SK-N-SH (cell line): ENCODE measurements at regions not wholly inside any gene's neighbourhood (a gene's known extent, or its start where the extent isn't known, plus 50 kb on each side); places are given as distances from the start of the nearest gene placed in this dataset.

Source experiments
- CTCF ChIA-PET: fragments of 300-600, 350-600 bp; formaldehyde crosslinking; extraction: SDS; loops from one replicate; lab custom pipeline; 2021; lab: Yijun Ruan, JAX
- POLR2A ChIA-PET: fragments of 350-600 bp; sonication (Branson Sonifier 250); formaldehyde crosslinking; extraction: SDS; loops from one replicate; lab custom pipeline; 2020; ENCODE audit warnings: antibody characterized with exemption, inconsistent platforms; lab: Yijun Ruan, JAX
- DNase-seq: peaks from one replicate; pipeline ENCODE4 v3.0.0; 2012
- H2AFZ ChIP-seq: fragments of 200-600 bp; sonication (generic); 2 replicates; pipeline ENCODE4 v1.8.1; 2016; ENCODE audit warnings: antibody characterized with exemption, mild to moderate bottlenecking, low read depth
- H3F3A ChIP-seq: fragments of 200-600 bp; sonication (generic); replicated peaks from 2 replicates; pipeline ENCODE3; 2016; ENCODE audit warnings: antibody characterized with exemption, mild to moderate bottlenecking; ENCODE audit not compliant: insufficient read depth
- H3K27ac ChIP-seq, 2 experiments: fragments of 200-500 bp in 1 of 2; fragments of 200-600 bp in 1 of 2; sonication (Bioruptor generic) in 1 of 2; sonication (generic), shearing (Covaris generic) in 1 of 2; 2 replicates each; pipeline versions ENCODE4 v1.5.1 to v1.6.1; 2014 to 2016; ENCODE audit warnings: low read depth in 2 of 2, inconsistent platforms in 1 of 2, low read length in 1 of 2, mild to moderate bottlenecking in 1 of 2, mixed read lengths in 1 of 2
- H3K27me3 ChIP-seq: fragments of 200-600 bp; sonication (generic), shearing (Covaris generic); 2 replicates; pipeline ENCODE4 v1.6.1; 2016; ENCODE audit warnings: mixed run types; ENCODE audit not compliant: insufficient read depth
- H3K36me3 ChIP-seq, 2 experiments: fragments of 200-500 bp in 1 of 2; fragments of 200-600 bp in 1 of 2; sonication (Bioruptor generic) in 1 of 2; sonication (generic) in 1 of 2; replicated peaks in 1 of 2; 2 replicates each; pipeline versions ENCODE3 to v1.5.1; 2014 to 2016; ENCODE audit warnings: low read length in 1 of 2, mild to moderate bottlenecking in 1 of 2; ENCODE audit not compliant: insufficient read depth in 2 of 2, control insufficient read depth in 1 of 2
- H3K4me1 ChIP-seq, 2 experiments: fragments of 200-500 bp in 1 of 2; fragments of 200-600 bp in 1 of 2; sonication (Bioruptor generic) in 1 of 2; sonication (generic), shearing (Covaris generic) in 1 of 2; 2 replicates each; pipeline versions ENCODE4 v1.5.1 to v1.6.1; 2014 to 2016; ENCODE audit warnings: low read depth in 1 of 2, low read length in 1 of 2, mixed run types in 1 of 2; ENCODE audit not compliant: insufficient read depth in 2 of 2, control insufficient read depth in 1 of 2
- H3K4me2 ChIP-seq: fragments of 200-600 bp; sonication (generic), shearing (Covaris generic); 2 replicates; pipeline ENCODE4 v1.6.1; 2017; ENCODE audit warnings: mixed run types
- H3K4me3 ChIP-seq, 2 experiments: fragments of 200-500 bp in 1 of 2; fragments of 200-600 bp in 1 of 2; sonication (Bioruptor generic) in 1 of 2; sonication (generic), shearing (Covaris generic) in 1 of 2; 2 replicates each; pipeline versions ENCODE4 v1.5.1 to v1.8.1; 2014 to 2016; ENCODE audit warnings: low read depth in 2 of 2, inconsistent platforms in 1 of 2, low read length in 1 of 2, mild to moderate bottlenecking in 1 of 2, mixed read lengths in 1 of 2, moderate library complexity in 1 of 2
- H3K79me2 ChIP-seq: fragments of 200-600 bp; sonication (generic); 2 replicates; pipeline ENCODE4 v1.8.1; 2017; ENCODE audit warnings: mild to moderate bottlenecking; ENCODE audit not compliant: insufficient read depth
- H3K9ac ChIP-seq: fragments of 200-600 bp; sonication (generic); 2 replicates; pipeline ENCODE4 v1.6.1; 2017; ENCODE audit warnings: mixed run types
- H3K9me2 ChIP-seq: fragments of 200-600 bp; sonication (generic); 2 replicates; pipeline ENCODE4 v1.6.1; 2017; ENCODE audit warnings: mixed run types
- H3K9me3 ChIP-seq: fragments of 200-600 bp; sonication (generic); 2 replicates; pipeline ENCODE4 v1.6.1; 2017; ENCODE audit warnings: mixed run types, mild to moderate bottlenecking, moderate library complexity
- H4K20me1 ChIP-seq: fragments of 200-600 bp; sonication (generic); 2 replicates; pipeline ENCODE4 v1.6.1; 2017; ENCODE audit warnings: mild to moderate bottlenecking, mixed run types; ENCODE audit not compliant: insufficient read depth
- ELF1 ChIP-seq: IDR thresholded peaks from 2 replicates; pipeline ENCODE4 v1.4.0; 2012
- FOSL2 ChIP-seq: IDR thresholded peaks from 2 replicates; pipeline ENCODE4 v1.4.0; 2012; ENCODE audit warnings: low read depth, mild to moderate bottlenecking, moderate library complexity, borderline replicate concordance
- FOXM1 ChIP-seq: IDR thresholded peaks from 2 replicates; pipeline ENCODE4 v1.4.0; 2012; ENCODE audit warnings: low read depth, mild to moderate bottlenecking
- GABPA ChIP-seq: IDR thresholded peaks from 2 replicates; pipeline ENCODE4 v1.4.0; 2012; ENCODE audit warnings: low read depth, mild to moderate bottlenecking
- GATA2 ChIP-seq: sonication (generic); formaldehyde crosslinking; IDR thresholded peaks from 2 replicates; pipeline ENCODE4 v1.5.0; 2020; ENCODE audit warnings: mild to moderate bottlenecking, missing genetic modification reagents
- JUND ChIP-seq: IDR thresholded peaks from 2 replicates; pipeline ENCODE4 v1.4.0; 2012
- MEF2A ChIP-seq: IDR thresholded peaks from 2 replicates; pipeline ENCODE4 v1.4.0; 2012; ENCODE audit warnings: low read depth, borderline replicate concordance
- NFIC ChIP-seq: IDR thresholded peaks from 2 replicates; pipeline ENCODE4 v1.4.0; 2012; ENCODE audit warnings: borderline replicate concordance
- POLR2AphosphoS5 ChIP-seq: IDR thresholded peaks from 2 replicates; pipeline ENCODE4 v1.6.1; 2012; ENCODE audit warnings: low read depth, low read length
- RAD21 ChIP-seq: IDR thresholded peaks from 2 replicates; pipeline ENCODE4 v1.6.1; 2012; ENCODE audit warnings: mild to moderate bottlenecking, low read length
- RCOR1 ChIP-seq: fragments of 150-350 bp; IDR thresholded peaks from 2 replicates; pipeline ENCODE4 v1.6.1; 2017; ENCODE audit warnings: antibody characterized with exemption, low read length
- RFX5 ChIP-seq: IDR thresholded peaks from 2 replicates; pipeline ENCODE4 v1.6.1; 2012; ENCODE audit warnings: mild to moderate bottlenecking, improper control_type of control experiment, low read length
- RXRA ChIP-seq: IDR thresholded peaks from 2 replicates; pipeline ENCODE4 v1.4.0; 2012; ENCODE audit warnings: low read depth, mild to moderate bottlenecking, borderline replicate concordance
- SIN3A ChIP-seq: IDR thresholded peaks from 2 replicates; pipeline ENCODE4 v1.6.1; 2012; ENCODE audit warnings: low read depth, mild to moderate bottlenecking, low read length, moderate library complexity, borderline replicate concordance
- TEAD4 ChIP-seq: IDR thresholded peaks from 2 replicates; pipeline ENCODE4 v1.4.0; 2012; ENCODE audit warnings: mild to moderate bottlenecking, borderline replicate concordance; ENCODE audit not compliant: insufficient read depth
- WGBS: methylation state at CpG from one replicate; pipeline ENCODE4 v1.1.6; 2017; ENCODE audit warnings: low lambda C conversion rate; 5-methylcytosine and 5-hydroxymethylcytosine counted together
- TF ChIP-seq, protein P1 (sequence below): IDR thresholded peaks from 2 replicates; pipeline ENCODE4 v1.4.0; 2012; ENCODE audit warnings: low read depth
- TF ChIP-seq, protein P2 (sequence below): fragments of 200-600 bp; sonication (generic); IDR thresholded peaks from 2 replicates; pipeline ENCODE4 v1.6.1; 2017; ENCODE audit warnings: antibody characterized with exemption, mild to moderate bottlenecking, moderate library complexity
- TF ChIP-seq, protein P3 (sequence below): fragments of 150-350 bp; IDR thresholded peaks from 2 replicates; pipeline ENCODE4 v1.6.1; 2016; ENCODE audit warnings: mild to moderate bottlenecking, low read depth, low read length
- TF ChIP-seq, protein P4 (sequence below): IDR thresholded peaks from 2 replicates; pipeline ENCODE4 v1.4.0; 2012; ENCODE audit warnings: low read depth, borderline replicate concordance

- Histone ChIP-seq H3F3A (no peaks in the 10 kb centered on the region), H3K79me2 (no peaks in the 10 kb centered on the region), H3K27me3 (no peaks in the 10 kb centered on the region), H3K36me3 (no peaks in the 10 kb centered on the region), H3K9me3 (no peaks in the 10 kb centered on the region), H3K4me1 (no peaks in the 10 kb centered on the region), H3K9me2 (no peaks in the 10 kb centered on the region), H3K4me2 (no peak overlapping the region), H4K20me1 (no peaks in the 10 kb centered on the region), H3K9ac (no peak overlapping the region), H2AFZ (no peak overlapping the region), H3K4me3 (no peak overlapping the region), H3K27ac (no peak overlapping the region)
- WGBS: 1% methylated on average over 3 of the region's 3 CpGs
- POLR2A ChIA-PET: no interaction called here
- no peak for DNase-seq
- TF ChIP-seq GABPA (no peak), RCOR1 (no peak), FOSL2 (no peak), RXRA (no peak), NFIC (no peak), POLR2AphosphoS5 (no peak), JUND (no peak), MEF2A (no peak), GATA2 (CRISPR knock-in tag) (no peak), TEAD4 (no peak), SIN3A (no peak), RFX5 (no peak), RAD21 (no peak), ELF1 (no peak), FOXM1 (no peak)
- TF ChIP-seq, protein P1, sequence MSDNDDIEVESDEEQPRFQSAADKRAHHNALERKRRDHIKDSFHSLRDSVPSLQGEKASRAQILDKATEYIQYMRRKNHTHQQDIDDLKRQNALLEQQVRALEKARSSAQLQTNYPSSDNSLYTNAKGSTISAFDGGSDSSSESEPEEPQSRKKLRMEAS: no peak
- TF ChIP-seq, protein P2, sequence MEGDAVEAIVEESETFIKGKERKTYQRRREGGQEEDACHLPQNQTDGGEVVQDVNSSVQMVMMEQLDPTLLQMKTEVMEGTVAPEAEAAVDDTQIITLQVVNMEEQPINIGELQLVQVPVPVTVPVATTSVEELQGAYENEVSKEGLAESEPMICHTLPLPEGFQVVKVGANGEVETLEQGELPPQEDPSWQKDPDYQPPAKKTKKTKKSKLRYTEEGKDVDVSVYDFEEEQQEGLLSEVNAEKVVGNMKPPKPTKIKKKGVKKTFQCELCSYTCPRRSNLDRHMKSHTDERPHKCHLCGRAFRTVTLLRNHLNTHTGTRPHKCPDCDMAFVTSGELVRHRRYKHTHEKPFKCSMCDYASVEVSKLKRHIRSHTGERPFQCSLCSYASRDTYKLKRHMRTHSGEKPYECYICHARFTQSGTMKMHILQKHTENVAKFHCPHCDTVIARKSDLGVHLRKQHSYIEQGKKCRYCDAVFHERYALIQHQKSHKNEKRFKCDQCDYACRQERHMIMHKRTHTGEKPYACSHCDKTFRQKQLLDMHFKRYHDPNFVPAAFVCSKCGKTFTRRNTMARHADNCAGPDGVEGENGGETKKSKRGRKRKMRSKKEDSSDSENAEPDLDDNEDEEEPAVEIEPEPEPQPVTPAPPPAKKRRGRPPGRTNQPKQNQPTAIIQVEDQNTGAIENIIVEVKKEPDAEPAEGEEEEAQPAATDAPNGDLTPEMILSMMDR: no peak
- TF ChIP-seq, protein P3, sequence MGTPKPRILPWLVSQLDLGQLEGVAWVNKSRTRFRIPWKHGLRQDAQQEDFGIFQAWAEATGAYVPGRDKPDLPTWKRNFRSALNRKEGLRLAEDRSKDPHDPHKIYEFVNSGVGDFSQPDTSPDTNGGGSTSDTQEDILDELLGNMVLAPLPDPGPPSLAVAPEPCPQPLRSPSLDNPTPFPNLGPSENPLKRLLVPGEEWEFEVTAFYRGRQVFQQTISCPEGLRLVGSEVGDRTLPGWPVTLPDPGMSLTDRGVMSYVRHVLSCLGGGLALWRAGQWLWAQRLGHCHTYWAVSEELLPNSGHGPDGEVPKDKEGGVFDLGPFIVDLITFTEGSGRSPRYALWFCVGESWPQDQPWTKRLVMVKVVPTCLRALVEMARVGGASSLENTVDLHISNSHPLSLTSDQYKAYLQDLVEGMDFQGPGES: no peak
- TF ChIP-seq, protein P4, sequence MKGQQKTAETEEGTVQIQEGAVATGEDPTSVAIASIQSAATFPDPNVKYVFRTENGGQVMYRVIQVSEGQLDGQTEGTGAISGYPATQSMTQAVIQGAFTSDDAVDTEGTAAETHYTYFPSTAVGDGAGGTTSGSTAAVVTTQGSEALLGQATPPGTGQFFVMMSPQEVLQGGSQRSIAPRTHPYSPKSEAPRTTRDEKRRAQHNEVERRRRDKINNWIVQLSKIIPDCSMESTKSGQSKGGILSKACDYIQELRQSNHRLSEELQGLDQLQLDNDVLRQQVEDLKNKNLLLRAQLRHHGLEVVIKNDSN: no peak
- CTCF ChIA-PET: no interaction called here
Observed at GRCh38 chr4:31803526-31804195, 1083.5 kb downstream of the PCDH7 start.
